ENCODE measurements at regions not wholly inside any gene's neighbourhood (a gene's known extent, or its start where the extent isn't known, plus 50 kb on each side); places are given as distances from the start of the nearest gene placed in this dataset.

GRCh38 chr4:1505511-1506460 lies 99.5 kb upstream of the NKX1-1 start:
- no peak overlapping the region for H3K4me3 ChIP-seq (replicated peaks; ENCODE audit: insufficient read depth, low read length)
- DNase-seq (ENCODE audit: low read depth in 1 of 2, low spot score in 1 of 2), result no peak
- peaks cover 6% of the 10 kb centered on the region for H3K27me3 ChIP-seq (ENCODE audit: insufficient read depth, poor library complexity, severe bottlenecking)
- no peak overlapping the region for H3K27ac ChIP-seq (replicated peaks)
- TF ChIP-seq GABPA (IDR thresholded peaks at IDR 0.05; ENCODE audit: low read depth) (no peak), SPI1 (IDR thresholded peaks at IDR 0.05; ENCODE audit: borderline replicate concordance, low read depth) (no peak), POLR2AphosphoS5 (IDR thresholded peaks at IDR 0.05; ENCODE audit: low read depth) (no peak), REST (IDR thresholded peaks at IDR 0.05; ENCODE audit: insufficient replicate concordance, low read depth) (no peak)

GRCh38 chr4:1504595-1505500 lies 98.6 kb upstream of the NKX1-1 start:
- no peaks in the 10 kb centered on the region for H3K27me3 ChIP-seq (ENCODE audit: insufficient read depth, poor library complexity, severe bottlenecking)
- TF ChIP-seq GABPA (IDR thresholded peaks at IDR 0.05; ENCODE audit: low read depth), result no peak
- no peak for TF ChIP-seq REST (IDR thresholded peaks at IDR 0.05; ENCODE audit: insufficient replicate concordance, low read depth)
- TF ChIP-seq SPI1 (IDR thresholded peaks at IDR 0.05; ENCODE audit: borderline replicate concordance, low read depth), result no peak
- no peak for TF ChIP-seq POLR2AphosphoS5 (IDR thresholded peaks at IDR 0.05; ENCODE audit: low read depth)
- no peak for TF ChIP-seq CTCF (IDR thresholded peaks at IDR 0.05; ENCODE audit: insufficient read depth, low read length)
- no peak for DNase-seq (ENCODE audit: low read depth in 1 of 2, low spot score in 1 of 2)
- no peak overlapping the region for H3K4me3 ChIP-seq (replicated peaks; ENCODE audit: insufficient read depth, low read length)
- no peak overlapping the region for H3K27ac ChIP-seq (replicated peaks)

DNA sequence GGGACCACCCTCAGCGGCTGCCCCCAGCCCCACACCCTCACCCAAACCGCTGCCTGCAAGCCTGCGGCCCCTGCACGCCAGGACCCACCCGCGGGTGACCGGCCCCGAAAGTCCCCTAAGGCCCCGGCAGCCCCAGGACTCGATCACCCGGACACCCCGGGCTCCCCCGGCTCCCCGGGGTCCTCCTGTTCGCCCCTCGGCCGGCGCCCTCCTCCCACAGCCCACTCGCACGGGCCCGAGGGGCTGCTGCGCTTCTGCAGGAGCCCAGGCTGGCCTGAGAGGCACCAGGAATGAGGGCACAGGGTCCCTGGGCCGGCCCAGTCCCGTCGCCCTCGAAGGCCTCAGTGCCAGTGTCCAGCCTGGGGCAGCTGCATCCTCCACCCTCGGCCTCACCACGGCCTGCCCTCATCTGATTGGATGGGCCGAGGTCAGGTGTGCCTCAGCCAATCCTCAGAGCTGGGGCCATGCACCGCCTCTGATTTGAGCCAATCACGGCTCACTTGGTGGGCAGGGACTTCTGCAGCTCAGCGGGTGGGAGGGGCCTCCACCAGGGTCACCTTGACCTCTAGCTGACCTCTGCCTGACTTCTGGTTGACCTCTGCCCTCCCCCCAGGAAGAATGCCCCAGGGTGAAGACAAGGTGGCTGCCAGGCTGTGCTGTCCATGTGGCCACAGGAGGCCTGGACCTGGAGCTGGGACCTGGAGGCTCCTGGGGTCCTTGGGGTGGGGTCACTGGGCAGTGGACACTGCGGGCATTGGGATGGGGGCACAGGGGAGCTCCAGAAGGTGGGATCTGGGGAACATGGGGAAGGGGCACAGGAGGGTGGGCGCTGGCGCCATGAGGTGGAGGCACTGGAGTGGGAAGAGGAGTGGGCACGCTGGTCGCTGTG lies 97.6 kb upstream of the NKX1-1 start:
- TF ChIP-seq SPI1 (IDR thresholded peaks at IDR 0.05; ENCODE audit: borderline replicate concordance, low read depth) (no peak), GABPA (IDR thresholded peaks at IDR 0.05; ENCODE audit: low read depth) (no peak), POLR2AphosphoS5 (IDR thresholded peaks at IDR 0.05; ENCODE audit: low read depth) (no peak), REST (IDR thresholded peaks at IDR 0.05; ENCODE audit: insufficient replicate concordance, low read depth) (no peak), CTCF (IDR thresholded peaks at IDR 0.05; ENCODE audit: insufficient read depth, low read length) (no peak)

More for the DNA sequence above, 97.6 kb upstream of the NKX1-1 start:
- Histone ChIP-seq H3K27me3 (ENCODE audit: insufficient read depth, poor library complexity, severe bottlenecking) (no peaks in the 10 kb centered on the region), H3K4me3 (replicated peaks; ENCODE audit: insufficient read depth, low read length) (no peak overlapping the region), H3K27ac (replicated peaks) (no peak overlapping the region)
- no peak for DNase-seq (ENCODE audit: low read depth in 1 of 2, low spot score in 1 of 2)
